Suprapubic skin (tissue), 4 donors: ENCODE measurements at regions not wholly inside any gene's neighbourhood (a gene's known extent, or its start where the extent isn't known, plus 50 kb on each side); places are given as distances from the start of the nearest gene placed in this dataset.

ENCODE experiments used
- DNase-seq, 2 donors: peaks; one replicate each; pipeline ENCODE4 v3.0.0-alpha.2; 2019; ENCODE audit warnings: low spot score in 2 of 2
- H3K27ac ChIP-seq: fragments of 200-600 bp; sonication (generic); one replicate; pipeline ENCODE4 v1.5.1; 2019
- H3K27me3 ChIP-seq: fragments of 200-600 bp; sonication (generic); one replicate; pipeline ENCODE4 v1.5.1; 2019
- H3K36me3 ChIP-seq: fragments of 200-600 bp; sonication (generic); one replicate; pipeline ENCODE4 v1.5.1; 2019
- H3K4me1 ChIP-seq: fragments of 200-600 bp; sonication (generic); one replicate; pipeline ENCODE4 v1.5.1; 2019
- H3K4me3 ChIP-seq: fragments of 200-600 bp; sonication (generic); one replicate; pipeline ENCODE4 v1.5.1; 2019; ENCODE audit warnings: mild to moderate bottlenecking
- H3K9me3 ChIP-seq: fragments of 200-600 bp; sonication (generic); one replicate; pipeline ENCODE4 v1.5.1; 2019
- CTCF ChIP-seq, 2 donors: fragments of 200-600 bp in 1 of 2; fragments of 450-650 bp in 1 of 2; sonication (generic) in 1 of 2; IDR thresholded peaks; one replicate each; pipeline ENCODE4 v1.5.1; 2016 to 2019; ENCODE audit warnings: antibody characterized with exemption in 2 of 2, mild to moderate bottlenecking in 1 of 2, moderate library complexity in 1 of 2
- EP300 ChIP-seq: sonication (generic); formaldehyde crosslinking; IDR thresholded peaks from one replicate; pipeline ENCODE4 v1.6.1; 2017; ENCODE audit warnings: antibody characterized with exemption
- POLR2A ChIP-seq, 2 donors: fragments of 450-650 bp; IDR thresholded peaks; one replicate each; pipeline ENCODE4 v1.6.1; 2017; ENCODE audit warnings: antibody characterized with exemption in 2 of 2, mild to moderate bottlenecking in 2 of 2, moderate library complexity in 2 of 2
- POLR2AphosphoS5 ChIP-seq, 3 donors: sonication (generic); formaldehyde crosslinking; IDR thresholded peaks; one replicate each; pipeline ENCODE4 v1.6.1; 2017; ENCODE audit warnings: antibody characterized with exemption in 3 of 3
- WGBS: methylation state at CpG from one replicate; pipeline ENCODE4 v1.1.5; 2018; 5-methylcytosine and 5-hydroxymethylcytosine counted together

- Histone ChIP-seq H3K36me3 (no peaks in the 10 kb centered on the region), H3K27ac (no peak overlapping the region), H3K4me3 (no peak overlapping the region), H3K9me3 (no peaks in the 10 kb centered on the region), H3K4me1 (no peaks in the 10 kb centered on the region), H3K27me3 (no peaks in the 10 kb centered on the region)
- TF ChIP-seq EP300: no peak
- TF ChIP-seq POLR2AphosphoS5 (IDR thresholded peaks at IDR 0.05): no peak
- no peak for TF ChIP-seq POLR2A (IDR thresholded peaks at IDR 0.05)
- no peak for TF ChIP-seq CTCF (IDR thresholded peaks at IDR 0.05)
- no peak for DNase-seq
These were observed 88.4 kb downstream of the OLIG3 start for GRCh38 chr6:137405806-137406205.

- H3K4me1 ChIP-seq: no peaks in the 10 kb centered on the region
- H3K4me3 ChIP-seq: no peak overlapping the region
- H3K36me3 ChIP-seq: no peaks in the 10 kb centered on the region
- H3K27me3 ChIP-seq: no peaks in the 10 kb centered on the region
- H3K27ac ChIP-seq: no peak overlapping the region
- 72% methylated on average over 2 of the region's 2 CpGs for WGBS
- H3K9me3 ChIP-seq: no peaks in the 10 kb centered on the region
- TF ChIP-seq POLR2A (IDR thresholded peaks at IDR 0.05) (no peak), POLR2AphosphoS5 (IDR thresholded peaks at IDR 0.05) (no peak), CTCF (IDR thresholded peaks at IDR 0.05) (no peak), EP300 (no peak)
- no peak for DNase-seq
These were observed 90.3 kb downstream of the OLIG3 start for GRCh38 chr6:137403855-137404254.

GRCh38 chr6:137403443-137403842 is 90.8 kb downstream of the OLIG3 start:
- no peaks in the 10 kb centered on the region for H3K36me3 ChIP-seq
- H3K27ac ChIP-seq: no peak overlapping the region
- WGBS: 95% methylated on average over 6 of the region's 6 CpGs
- no peak overlapping the region for H3K4me3 ChIP-seq
- no peak for DNase-seq
- no peaks in the 10 kb centered on the region for H3K4me1 ChIP-seq
- TF ChIP-seq POLR2A (IDR thresholded peaks at IDR 0.05) (no peak), CTCF (IDR thresholded peaks at IDR 0.05) (no peak), POLR2AphosphoS5 (IDR thresholded peaks at IDR 0.05) (no peak), EP300 (no peak)
- H3K9me3 ChIP-seq: no peaks in the 10 kb centered on the region
- H3K27me3 ChIP-seq: no peaks in the 10 kb centered on the region

- no peaks in the 10 kb centered on the region for H3K9me3 ChIP-seq
- WGBS: 81% methylated on average over 2 of the region's 2 CpGs
- H3K4me1 ChIP-seq: no peaks in the 10 kb centered on the region
- H3K27me3 ChIP-seq: no peaks in the 10 kb centered on the region
- no peaks in the 10 kb centered on the region for H3K36me3 ChIP-seq
- no peak overlapping the region for H3K4me3 ChIP-seq
- H3K27ac ChIP-seq: no peak overlapping the region
- no peak for TF ChIP-seq CTCF (IDR thresholded peaks at IDR 0.05)
- no peak for TF ChIP-seq POLR2AphosphoS5 (IDR thresholded peaks at IDR 0.05)
- TF ChIP-seq EP300: no peak
- TF ChIP-seq POLR2A (IDR thresholded peaks at IDR 0.05): no peak
- no peak for DNase-seq
These were observed 92.0 kb downstream of the OLIG3 start for GRCh38 chr6:137402143-137402680.

- 84% methylated on average over 4 of the region's 4 CpGs for WGBS
- no peaks in the 10 kb centered on the region for H3K27me3 ChIP-seq
- no peak overlapping the region for H3K27ac ChIP-seq
- H3K4me3 ChIP-seq: no peak overlapping the region
- no peaks in the 10 kb centered on the region for H3K4me1 ChIP-seq
- no peak for TF ChIP-seq POLR2AphosphoS5 (IDR thresholded peaks at IDR 0.05)
- no peak for TF ChIP-seq POLR2A (IDR thresholded peaks at IDR 0.05)
- no peak for TF ChIP-seq CTCF (IDR thresholded peaks at IDR 0.05)
- no peak for TF ChIP-seq EP300
- H3K9me3 ChIP-seq: no peaks in the 10 kb centered on the region
- no peak for DNase-seq
- no peaks in the 10 kb centered on the region for H3K36me3 ChIP-seq
These were observed 93.1 kb downstream of the OLIG3 start for GRCh38 chr6:137401088-137401487.
